PC-9 (cell line): ENCODE measurements at regions not wholly inside any gene's neighbourhood (a gene's known extent, or its start where the extent isn't known, plus 50 kb on each side); places are given as distances from the start of the nearest gene placed in this dataset.

Source experiments
- BruUV-seq: library from RNA; stranded (reverse); fragments of 400-500 nt; replicated peaks from 2 replicates; lab custom pipeline; 2021; lab: Mats Ljungman, UMichigan
- CTCF ChIA-PET: fragments of 300-600 bp; sonication (Branson Sonifier 250); formaldehyde crosslinking; loops from one replicate; lab custom pipeline; 2022; ENCODE audit warnings: antibody characterized with exemption; lab: Charles Lee
- POLR2A ChIA-PET: fragments of 300-600 bp; sonication (Branson Sonifier 250); formaldehyde crosslinking; loops from one replicate; lab custom pipeline; 2022; ENCODE audit warnings: antibody characterized with exemption; ENCODE audit not compliant: unreplicated experiment; lab: Charles Lee
- DNase-seq, 2 experiments: peaks; one replicate each; pipeline versions ENCODE4 v3.0.0 to v3.0.0-alpha.2; 2015 to 2022; ENCODE audit warnings: mixed read lengths in 1 of 2
- H2AFZ ChIP-seq: fragments of 200-600 bp; sonication (generic); 2 replicates; pipeline ENCODE4 v1.8.1; 2017; ENCODE audit warnings: antibody characterized with exemption
- H3F3A ChIP-seq: fragments of 200-600 bp; sonication (generic); 2 replicates; pipeline ENCODE4 v1.8.1; 2017; ENCODE audit warnings: antibody characterized with exemption, mild to moderate bottlenecking, low read depth; ENCODE audit not compliant: insufficient read depth
- H3K27ac ChIP-seq: fragments of 200-600 bp; sonication (generic); 2 replicates; pipeline ENCODE4 v1.6.1; 2016; ENCODE audit warnings: mixed run types
- H3K27me3 ChIP-seq: fragments of 200-600 bp; sonication (generic); 2 replicates; pipeline ENCODE4 v1.6.1; 2016; ENCODE audit warnings: low read depth, mixed run types; ENCODE audit not compliant: insufficient read depth
- H3K36me3 ChIP-seq: fragments of 200-600 bp; sonication (generic); 2 replicates; pipeline ENCODE4 v1.6.1; 2016; ENCODE audit warnings: low read depth, mixed run types
- H3K4me1 ChIP-seq: fragments of 200-600 bp; sonication (generic); replicated peaks from 2 replicates; pipeline ENCODE4 v1.6.1; 2016; ENCODE audit warnings: mixed run types; ENCODE audit not compliant: insufficient read depth
- H3K4me2 ChIP-seq: fragments of 200-600 bp; sonication (generic); 2 replicates; pipeline ENCODE4 v1.6.1; 2017; ENCODE audit warnings: mixed run types
- H3K4me3 ChIP-seq: fragments of 200-600 bp; sonication (generic); 2 replicates; pipeline ENCODE4 v1.6.1; 2016; ENCODE audit warnings: mixed run types
- H3K79me2 ChIP-seq: fragments of 200-600 bp; sonication (generic); 2 replicates; pipeline ENCODE4 v1.6.1; 2017; ENCODE audit warnings: low read depth, mixed run types
- H3K9me2 ChIP-seq: fragments of 200-600 bp; sonication (generic); 2 replicates; pipeline ENCODE4 v1.8.1; 2017; ENCODE audit warnings: mild to moderate bottlenecking; ENCODE audit not compliant: insufficient read depth
- H3K9me3 ChIP-seq: fragments of 200-600 bp; sonication (generic); 2 replicates; pipeline ENCODE4 v1.8.1; 2016; ENCODE audit warnings: low read depth; ENCODE audit not compliant: insufficient read depth
- H4K20me1 ChIP-seq: fragments of 200-600 bp; sonication (generic); 2 replicates; pipeline ENCODE4 v1.8.1; 2017; ENCODE audit not compliant: insufficient read depth
- EZH2 ChIP-seq: fragments of 200-600 bp; sonication (generic); IDR thresholded peaks from 2 replicates; pipeline ENCODE4 v1.8.0; 2017; ENCODE audit warnings: antibody characterized with exemption, low read depth
- intact Hi-C: fragments of 100-400 bp; cut with micrococcal nuclease; formaldehyde crosslinking; loops from one replicate; pipeline ENCODE4 v1.10.0; 2022; ENCODE audit not compliant: unreplicated experiment
- TF ChIP-seq, protein P1 (sequence below): fragments of 200-600 bp; sonication (generic); conservative IDR thresholded peaks from 2 replicates; pipeline ENCODE4 v1.6.1; 2017; ENCODE audit warnings: mixed run types, antibody characterized with exemption, mild to moderate bottlenecking, moderate library complexity

DNA sequence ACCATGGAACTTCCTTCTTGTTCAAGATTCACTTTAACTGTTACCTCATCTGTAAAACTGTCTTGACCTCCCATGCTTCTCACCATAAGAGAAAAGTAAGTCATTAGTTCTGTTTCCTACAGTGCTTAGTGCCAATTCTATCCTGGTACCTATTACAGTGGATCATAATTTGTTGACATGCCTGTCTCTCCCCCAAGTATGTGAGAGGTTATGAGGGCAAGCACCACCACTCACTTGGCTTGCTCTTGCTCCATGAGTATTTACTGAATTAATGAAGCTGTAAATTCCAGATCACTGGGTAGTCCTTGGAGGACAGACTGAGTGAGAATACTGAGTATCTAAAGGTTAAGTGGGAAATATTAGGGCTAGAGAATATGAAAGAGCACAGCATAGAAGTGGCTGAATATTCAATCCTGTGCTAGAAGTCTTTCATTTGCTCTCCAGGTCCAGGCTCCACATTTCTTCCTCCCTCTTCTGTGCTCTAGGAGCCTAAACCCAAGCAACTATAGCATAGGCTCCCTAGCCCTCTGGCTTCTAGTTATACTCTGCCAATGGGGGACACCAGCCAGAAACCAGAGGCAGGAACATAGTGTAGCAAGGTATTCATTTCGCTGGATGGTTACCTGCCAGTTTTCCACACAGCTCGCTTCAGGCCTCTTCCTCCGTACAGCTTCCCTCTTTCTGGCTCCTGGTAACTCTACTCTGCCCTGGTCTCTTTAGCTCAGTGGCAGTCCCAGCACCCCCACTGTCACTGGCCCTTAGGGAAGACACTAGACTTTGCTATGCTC lies 118.2 kb upstream of the SLC5A12 start:
- POLR2A ChIA-PET = no interaction called here
- H3K9me3 ChIP-seq = no peaks in the 10 kb centered on the region
- TF ChIP-seq, protein P1, sequence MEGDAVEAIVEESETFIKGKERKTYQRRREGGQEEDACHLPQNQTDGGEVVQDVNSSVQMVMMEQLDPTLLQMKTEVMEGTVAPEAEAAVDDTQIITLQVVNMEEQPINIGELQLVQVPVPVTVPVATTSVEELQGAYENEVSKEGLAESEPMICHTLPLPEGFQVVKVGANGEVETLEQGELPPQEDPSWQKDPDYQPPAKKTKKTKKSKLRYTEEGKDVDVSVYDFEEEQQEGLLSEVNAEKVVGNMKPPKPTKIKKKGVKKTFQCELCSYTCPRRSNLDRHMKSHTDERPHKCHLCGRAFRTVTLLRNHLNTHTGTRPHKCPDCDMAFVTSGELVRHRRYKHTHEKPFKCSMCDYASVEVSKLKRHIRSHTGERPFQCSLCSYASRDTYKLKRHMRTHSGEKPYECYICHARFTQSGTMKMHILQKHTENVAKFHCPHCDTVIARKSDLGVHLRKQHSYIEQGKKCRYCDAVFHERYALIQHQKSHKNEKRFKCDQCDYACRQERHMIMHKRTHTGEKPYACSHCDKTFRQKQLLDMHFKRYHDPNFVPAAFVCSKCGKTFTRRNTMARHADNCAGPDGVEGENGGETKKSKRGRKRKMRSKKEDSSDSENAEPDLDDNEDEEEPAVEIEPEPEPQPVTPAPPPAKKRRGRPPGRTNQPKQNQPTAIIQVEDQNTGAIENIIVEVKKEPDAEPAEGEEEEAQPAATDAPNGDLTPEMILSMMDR = no peak
- no peak for TF ChIP-seq EZH2
- H4K20me1 ChIP-seq = no peaks in the 10 kb centered on the region
- intact Hi-C loops = no loop called here
- no peaks in the 10 kb centered on the region for H3K4me1 ChIP-seq
- H3K27ac ChIP-seq = no peak overlapping the region
- BruUV-seq = no TSS peak
- no peaks in the 10 kb centered on the region for H3K9me2 ChIP-seq
- CTCF ChIA-PET = no interaction called here
- H2AFZ ChIP-seq = no peak overlapping the region
- no peak for DNase-seq
- H3K4me3 ChIP-seq = no peak overlapping the region
- H3K36me3 ChIP-seq = no peaks in the 10 kb centered on the region
- no peaks in the 10 kb centered on the region for H3K79me2 ChIP-seq
- H3K4me2 ChIP-seq = no peak overlapping the region
- no peaks in the 10 kb centered on the region for H3F3A ChIP-seq
- no peaks in the 10 kb centered on the region for H3K27me3 ChIP-seq

DNA sequence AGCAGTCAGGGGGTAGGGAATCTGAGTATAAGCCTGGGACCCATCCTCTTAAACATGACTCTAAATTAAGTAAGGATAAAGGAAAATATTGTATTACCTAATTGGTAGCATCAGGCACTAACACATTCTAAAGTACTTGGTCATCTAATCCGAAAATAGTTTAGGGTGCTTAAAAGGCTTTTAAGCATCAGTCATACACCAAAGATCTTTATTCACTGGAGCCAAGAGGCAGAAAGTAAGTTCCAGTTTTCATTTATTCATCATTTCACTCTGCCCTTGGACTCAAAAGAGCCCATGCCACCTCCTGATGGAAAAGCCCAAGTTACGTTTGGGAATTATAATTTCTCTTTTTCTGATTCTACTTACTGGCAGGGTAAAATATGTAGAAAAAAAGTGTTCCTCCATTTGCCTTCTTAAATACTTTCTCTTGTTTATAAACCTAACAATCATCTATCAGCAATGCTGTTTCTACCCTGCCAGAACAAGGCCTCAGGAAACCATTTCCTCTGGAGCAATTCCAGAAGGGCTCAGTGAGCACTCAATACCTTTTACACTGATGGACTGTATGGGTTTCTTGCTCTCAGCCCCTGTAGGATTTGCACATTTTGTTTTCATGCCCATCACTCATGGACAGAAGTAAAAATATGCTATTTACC lies 120.1 kb upstream of the SLC5A12 start:
- intact Hi-C loops = no loop called here
- CTCF ChIA-PET = no interaction called here
- Histone ChIP-seq H3K79me2 (no peaks in the 10 kb centered on the region), H3K4me2 (no peak overlapping the region), H3K9me3 (no peaks in the 10 kb centered on the region), H3K27ac (no peak overlapping the region), H3K9me2 (no peaks in the 10 kb centered on the region), H3K4me1 (no peaks in the 10 kb centered on the region), H3K4me3 (no peak overlapping the region), H3K27me3 (no peaks in the 10 kb centered on the region), H2AFZ (no peak overlapping the region), H4K20me1 (no peaks in the 10 kb centered on the region), H3K36me3 (no peaks in the 10 kb centered on the region), H3F3A (no peaks in the 10 kb centered on the region)
- no TSS peak for BruUV-seq
- no peak for DNase-seq
- POLR2A ChIA-PET = no interaction called here
- no peak for TF ChIP-seq EZH2
- TF ChIP-seq, protein P1 = no peak

DNA sequence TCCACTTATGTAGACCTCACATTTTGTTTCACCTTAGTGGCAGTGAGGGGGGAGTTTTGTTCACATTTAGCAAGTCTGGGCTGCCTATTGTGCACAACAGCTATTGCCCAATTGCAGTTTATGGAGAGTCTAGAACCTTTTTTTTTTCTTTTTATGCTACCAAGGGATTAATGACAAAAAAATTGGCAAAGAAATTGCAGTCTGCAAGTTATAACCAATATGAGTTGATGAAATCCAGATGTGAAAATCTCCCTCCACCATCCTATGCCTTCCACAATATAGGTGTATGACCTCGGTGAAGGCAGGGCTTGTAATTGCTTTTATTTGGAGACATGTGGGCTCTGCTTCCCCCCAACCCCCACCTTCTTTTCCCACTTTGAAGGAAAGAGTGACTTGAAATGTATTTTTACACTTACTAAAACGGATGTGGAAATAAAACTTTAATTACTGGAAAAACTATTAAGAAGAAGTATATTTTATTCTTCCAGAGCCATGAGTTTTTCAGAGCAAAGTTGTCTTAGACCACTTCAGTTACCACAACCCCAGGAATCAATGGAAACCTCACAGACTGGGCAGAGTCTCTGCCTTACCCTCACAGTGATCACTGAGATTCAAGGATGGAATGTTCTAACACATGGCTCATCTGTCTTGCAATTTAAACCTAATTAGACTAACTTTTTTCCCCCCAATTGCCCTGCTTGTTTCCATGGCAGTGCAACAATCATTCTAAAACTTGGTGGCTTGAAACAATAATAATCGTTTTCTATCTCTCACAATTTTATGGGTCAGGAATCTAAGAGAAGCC lies 120.8 kb upstream of the SLC5A12 start:
- no peak overlapping the region for H3K4me2 ChIP-seq
- ChIA-PET POLR2A (no interaction called here), CTCF (no interaction called here)
- no peak overlapping the region for H2AFZ ChIP-seq
- H3K4me1 ChIP-seq = no peaks in the 10 kb centered on the region
- H3K27ac ChIP-seq = no peak overlapping the region
- H3K9me2 ChIP-seq = no peaks in the 10 kb centered on the region
- H3K27me3 ChIP-seq = no peaks in the 10 kb centered on the region
- H3F3A ChIP-seq = no peaks in the 10 kb centered on the region
- no peaks in the 10 kb centered on the region for H3K9me3 ChIP-seq
- intact Hi-C loops = no loop called here
- H3K4me3 ChIP-seq = no peak overlapping the region
- no peaks in the 10 kb centered on the region for H4K20me1 ChIP-seq
- H3K36me3 ChIP-seq = no peaks in the 10 kb centered on the region
- TF ChIP-seq, protein P1 = no peak
- TF ChIP-seq EZH2 = no peak
- H3K79me2 ChIP-seq = no peaks in the 10 kb centered on the region
- no TSS peak for BruUV-seq
- DNase-seq = no peak
